HepG2 (cell line): ENCODE measurements at regions not wholly inside any gene's neighbourhood (a gene's known extent, or its start where the extent isn't known, plus 50 kb on each side); places are given as distances from the start of the nearest gene placed in this dataset.

Experiments used
- ASH2L ChIP-seq: fragments of 300-600, 200-600 bp; sonication (generic); IDR thresholded peaks from 2 replicates; pipeline ENCODE4 v1.7.0; 2017; ENCODE audit warnings: low read depth, mild to moderate bottlenecking, moderate library complexity, mixed read lengths, low read length; ENCODE audit not compliant: insufficient read length
- MAZ ChIP-seq, 2 experiments: sonication (generic) in 1 of 2; formaldehyde crosslinking in 1 of 2; IDR thresholded peaks; 2 replicates each; pipeline versions ENCODE4 v1.5.0 to v1.6.1; 2012 to 2020; ENCODE audit warnings: low read depth in 2 of 2, mild to moderate bottlenecking in 2 of 2, borderline replicate concordance in 1 of 2, improper control_type of control experiment in 1 of 2, low read length in 1 of 2, missing genetic modification reagents in 1 of 2, moderate library complexity in 1 of 2
- NPAS2 ChIP-seq: sonication (generic); formaldehyde crosslinking; IDR thresholded peaks from 2 replicates; pipeline ENCODE4 v1.8.0; 2022; ENCODE audit warnings: mild to moderate bottlenecking, missing genetic modification reagents, borderline replicate concordance
- SCMH1 ChIP-seq: sonication (generic); formaldehyde crosslinking; IDR thresholded peaks from 2 replicates; pipeline ENCODE4 v1.9.0; 2021; ENCODE audit warnings: missing genetic modification reagents, mild to moderate bottlenecking, borderline replicate concordance
- TOE1 ChIP-seq: sonication (generic); formaldehyde crosslinking; IDR thresholded peaks from 2 replicates; pipeline ENCODE4 v1.4.0; 2020; ENCODE audit warnings: mild to moderate bottlenecking, missing genetic modification reagents
- ZFP36 ChIP-seq: fragments of 150-350 bp; IDR thresholded peaks from 2 replicates; pipeline ENCODE4 v1.6.1; 2018; ENCODE audit warnings: borderline replicate concordance, low read length, low read depth; ENCODE audit not compliant: partially characterized antibody
- ZNF143 ChIP-seq: sonication (generic); formaldehyde crosslinking; IDR thresholded peaks from 2 replicates; pipeline ENCODE4 v1.4.0; 2020; ENCODE audit warnings: missing genetic modification reagents
- ZNF24 ChIP-seq: fragments of 450-650 bp; IDR thresholded peaks from 2 replicates; pipeline ENCODE4 v1.6.1; 2017; ENCODE audit warnings: antibody characterized with exemption, mild to moderate bottlenecking
- ZNF607 ChIP-seq: sonication (generic); formaldehyde crosslinking; IDR thresholded peaks from 2 replicates; pipeline ENCODE4 v1.5.1; 2020; ENCODE audit warnings: missing genetic modification reagents, mild to moderate bottlenecking, borderline replicate concordance

DNA sequence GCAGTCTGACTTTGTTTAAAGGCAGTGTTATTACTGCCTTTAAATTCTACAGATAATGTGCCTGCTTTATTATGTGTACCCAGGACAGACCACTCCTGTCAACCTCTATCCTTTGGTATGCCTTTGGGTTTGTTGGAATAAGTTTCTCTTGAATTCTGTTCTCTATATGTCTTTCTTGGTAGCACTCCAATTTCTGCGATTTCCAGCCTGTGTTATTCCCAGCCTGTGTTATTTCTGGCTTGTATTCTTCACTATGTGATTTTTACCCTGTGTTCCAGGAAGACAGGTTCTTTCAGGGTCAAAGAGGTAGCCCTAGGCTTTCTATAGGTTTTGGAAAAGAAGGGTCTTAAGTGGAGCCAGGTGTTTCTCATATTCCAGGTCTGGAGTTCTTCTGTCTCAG is 407.4 kb upstream of the AZI2 start:
- no peak for TF ChIP-seq ZNF24
- TF ChIP-seq TOE1 (CRISPR knock-in tag), result no peak
- TF ChIP-seq SCMH1 (CRISPR knock-in tag), result no peak
- no peak for TF ChIP-seq ZNF143 (CRISPR knock-in tag)
- no peak for TF ChIP-seq MAZ (IDR thresholded peaks at IDR 0.05; ENCODE audit: borderline replicate concordance, low read depth, low read length)
- no peak for TF ChIP-seq MAZ (CRISPR knock-in tag; IDR thresholded peaks at IDR 0.05; ENCODE audit: low read depth)
- no peak for TF ChIP-seq ZFP36
- TF ChIP-seq NPAS2 (CRISPR knock-in tag), result no peak
- TF ChIP-seq ZNF607, result no peak
- TF ChIP-seq ASH2L, result no peak
